Upper lobe of right lung (tissue), 1 donor: ENCODE measurements at regions not wholly inside any gene's neighbourhood (a gene's known extent, or its start where the extent isn't known, plus 50 kb on each side); places are given as distances from the start of the nearest gene placed in this dataset.

Experiments
- ATAC-seq: fragments of 200-7000 bp; cut with Tn5 transposase; one replicate; pipeline ENCODE4 v1.9.1; 2020; ENCODE audit warnings: mild to moderate bottlenecking, moderate library complexity
- DNase-seq: peaks from one replicate; pipeline ENCODE4 v3.0.0-alpha.2; 2020
- H3K27ac ChIP-seq: fragments of 200-600 bp; one replicate; pipeline ENCODE4 v1.8.0; 2022
- H3K27me3 ChIP-seq: fragments of 200-600 bp; one replicate; pipeline ENCODE4 v1.8.0; 2022; ENCODE audit warnings: mild to moderate bottlenecking
- H3K36me3 ChIP-seq: fragments of 200-600 bp; one replicate; pipeline ENCODE4 v1.8.0; 2022
- H3K4me1 ChIP-seq: fragments of 200-600 bp; one replicate; pipeline ENCODE4 v1.8.0; 2022
- H3K4me3 ChIP-seq: fragments of 200-600 bp; one replicate; pipeline ENCODE4 v1.8.0; 2022; ENCODE audit warnings: mild to moderate bottlenecking
- H3K9me3 ChIP-seq: fragments of 200-600 bp; one replicate; pipeline ENCODE4 v1.8.0; 2022
- CTCF ChIP-seq: fragments of 200-600 bp; IDR thresholded peaks from one replicate; pipeline ENCODE4 v1.8.0; 2022; ENCODE audit warnings: antibody characterized with exemption
- intact Hi-C: fragments of 100-400 bp; cut with DNase I; formaldehyde crosslinking; loops from one replicate; pipeline ENCODE4 v1.11.0; 2022
- donor health status: DM: no; HTN: yes; CAD: no; lungs with severe emphysema.

GRCh38 chr4:30601070-30601865 lies 118.9 kb upstream of the PCDH7 start:
- H3K27ac ChIP-seq: no peak overlapping the region
- no peak for ATAC-seq
- no peak overlapping the region for H3K4me3 ChIP-seq
- TF ChIP-seq CTCF: no peak
- no peaks in the 10 kb centered on the region for H3K27me3 ChIP-seq
- no peaks in the 10 kb centered on the region for H3K4me1 ChIP-seq
- no peaks in the 10 kb centered on the region for H3K36me3 ChIP-seq
- H3K9me3 ChIP-seq: no peaks in the 10 kb centered on the region
- no peak for DNase-seq
- intact Hi-C loops: no loop called here

GRCh38 chr4:30605616-30606190 lies 114.5 kb upstream of the PCDH7 start:
- Histone ChIP-seq H3K36me3 (no peaks in the 10 kb centered on the region), H3K4me1 (no peaks in the 10 kb centered on the region), H3K4me3 (no peak overlapping the region), H3K27ac (no peak overlapping the region), H3K27me3 (no peaks in the 10 kb centered on the region), H3K9me3 (no peaks in the 10 kb centered on the region)
- ATAC-seq (no peak), DNase-seq (no peak)
- intact Hi-C loops: no loop called here
- no peak for TF ChIP-seq CTCF

- intact Hi-C loops: no loop called here
- Histone ChIP-seq H3K36me3 (no peaks in the 10 kb centered on the region), H3K27ac (no peak overlapping the region), H3K27me3 (no peaks in the 10 kb centered on the region), H3K4me1 (no peaks in the 10 kb centered on the region), H3K4me3 (no peak overlapping the region), H3K9me3 (no peaks in the 10 kb centered on the region)
- DNase-seq (no peak), ATAC-seq (no peak)
- no peak for TF ChIP-seq CTCF
Observed at GRCh38 chr4:30610361-30610760, 109.8 kb upstream of the PCDH7 start.

GRCh38 chr4:30614771-30615170 lies 105.4 kb upstream of the PCDH7 start:
- intact Hi-C loops: no loop called here
- Histone ChIP-seq H3K9me3 (no peaks in the 10 kb centered on the region), H3K27me3 (no peaks in the 10 kb centered on the region), H3K27ac (no peak overlapping the region), H3K4me1 (no peaks in the 10 kb centered on the region), H3K36me3 (no peaks in the 10 kb centered on the region), H3K4me3 (no peak overlapping the region)
- DNase-seq: no peak
- no peak for TF ChIP-seq CTCF
- ATAC-seq: no peak

GRCh38 chr4:30616942-30617646 lies 103.1 kb upstream of the PCDH7 start:
- Histone ChIP-seq H3K27ac (no peak overlapping the region), H3K36me3 (no peaks in the 10 kb centered on the region), H3K9me3 (no peaks in the 10 kb centered on the region), H3K27me3 (no peaks in the 10 kb centered on the region), H3K4me1 (no peaks in the 10 kb centered on the region), H3K4me3 (no peak overlapping the region)
- TF ChIP-seq CTCF: no peak
- DNase-seq: no peak
- ATAC-seq: no peak
- intact Hi-C loops: no loop called here
